ENCODE measurements at regions not wholly inside any gene's neighbourhood (a gene's known extent, or its start where the extent isn't known, plus 50 kb on each side); places are given as distances from the start of the nearest gene placed in this dataset.

- H3K4me2 ChIP-seq = no peak overlapping the region
- H3K79me2 ChIP-seq (ENCODE audit: low read depth) = no peaks in the 10 kb centered on the region
- H3F3A ChIP-seq (ENCODE audit: insufficient read depth, low read depth) = peaks cover 12% of the 10 kb centered on the region
- H3K4me1 ChIP-seq (replicated peaks; ENCODE audit: insufficient read depth) = peaks cover 26% of the 10 kb centered on the region
- H3K27ac ChIP-seq = no peak overlapping the region
- TF ChIP-seq EZH2 (IDR thresholded peaks at IDR 0.05; ENCODE audit: low read depth) (no peak), CTCF (conservative IDR thresholded peaks at IDR 0.05) (no peak)
- CTCF ChIA-PET = interaction anchor here (0.6 kb wide), 1 partner anchor 58 kb away, joined by 4 read pairs; no protein-coding TSS in a partner anchor
- BruUV-seq (replicated peaks) = no TSS peak
- H3K9me3 ChIP-seq (ENCODE audit: insufficient read depth, low read depth) = peaks cover 9% of the 10 kb centered on the region; the same call in 1 of the 2 replicates
- no peaks in the 10 kb centered on the region for H4K20me1 ChIP-seq (ENCODE audit: insufficient read depth)
- H3K4me3 ChIP-seq = no peak overlapping the region
- H2AFZ ChIP-seq = no peak overlapping the region
- H3K27me3 ChIP-seq (ENCODE audit: insufficient read depth, low read depth) = no peaks in the 10 kb centered on the region
- DNase-seq = no peak
- intact Hi-C loops (cut with micrococcal nuclease; ENCODE audit: unreplicated experiment) = loop anchor here (5.0 kb wide), 1 partner anchor 47 kb away; no protein-coding TSS in a partner anchor
- H3K9me2 ChIP-seq (ENCODE audit: insufficient read depth) = no peaks in the 10 kb centered on the region
- H3K36me3 ChIP-seq (ENCODE audit: low read depth) = no peaks in the 10 kb centered on the region
- POLR2A ChIA-PET (ENCODE audit: unreplicated experiment) = no interaction called here
Observed at GRCh38 chr1:221804303-221804702, 62.4 kb upstream of the DUSP10 start.

- Histone ChIP-seq H3K27ac (peak overlapping the region; percentile 47), H4K20me1 (ENCODE audit: insufficient read depth) (no peaks in the 10 kb centered on the region), H3K4me2 (peak overlapping the region; percentile 36; the same call in 1 of the 2 replicates), H3F3A (ENCODE audit: insufficient read depth, low read depth) (peaks cover 11% of the 10 kb centered on the region), H3K4me3 (no peak overlapping the region), H3K36me3 (ENCODE audit: low read depth) (no peaks in the 10 kb centered on the region), H3K79me2 (ENCODE audit: low read depth) (no peaks in the 10 kb centered on the region), H3K4me1 (replicated peaks; ENCODE audit: insufficient read depth) (peaks cover 15% of the 10 kb centered on the region), H3K9me3 (ENCODE audit: insufficient read depth, low read depth) (peaks cover 4% of the 10 kb centered on the region; the same call in 1 of the 2 replicates), H3K27me3 (ENCODE audit: insufficient read depth, low read depth) (no peaks in the 10 kb centered on the region), H3K9me2 (ENCODE audit: insufficient read depth) (no peaks in the 10 kb centered on the region), H2AFZ (no peak overlapping the region)
- intact Hi-C loops (cut with micrococcal nuclease; ENCODE audit: unreplicated experiment) = loop anchor here (5.0 kb wide), 1 partner anchor 45 kb away; no protein-coding TSS in a partner anchor
- no TSS peak for BruUV-seq (replicated peaks)
- ChIA-PET CTCF (interaction anchor here (0.9 to 1.7 kb wide), 3 partner anchors 8 to 654 kb away, joined by 3 to 15 read pairs (median 4); no protein-coding TSS in a partner anchor), POLR2A (ENCODE audit: unreplicated experiment) (interaction anchor here (0.6 to 0.9 kb wide), 3 partner anchors 19 to 60 kb away, joined by 3 to 10 read pairs (median 8); partner anchors contain the start of gene DUSP10)
- no peak for TF ChIP-seq EZH2 (IDR thresholded peaks at IDR 0.05; ENCODE audit: low read depth)
- TF ChIP-seq CTCF (conservative IDR thresholded peaks at IDR 0.05) = no peak
- peak in 1 of 2 experiments; percentile 49 for DNase-seq
Observed at GRCh38 chr1:221801773-221802516, 60.1 kb upstream of the DUSP10 start.

GRCh38 chr1:221801251-221801661 is 59.4 kb upstream of the DUSP10 start:
- Histone ChIP-seq H3F3A (ENCODE audit: insufficient read depth, low read depth) (peaks cover 11% of the 10 kb centered on the region), H4K20me1 (ENCODE audit: insufficient read depth) (no peaks in the 10 kb centered on the region), H3K36me3 (ENCODE audit: low read depth) (no peaks in the 10 kb centered on the region), H3K27ac (peak overlapping the region; percentile 47; the same call in 1 of the 2 replicates), H3K4me1 (replicated peaks; ENCODE audit: insufficient read depth) (peaks cover 15% of the 10 kb centered on the region), H3K79me2 (ENCODE audit: low read depth) (no peaks in the 10 kb centered on the region), H3K27me3 (ENCODE audit: insufficient read depth, low read depth) (no peaks in the 10 kb centered on the region), H3K9me2 (ENCODE audit: insufficient read depth) (no peaks in the 10 kb centered on the region), H3K4me2 (no peak overlapping the region), H2AFZ (no peak overlapping the region), H3K4me3 (no peak overlapping the region), H3K9me3 (ENCODE audit: insufficient read depth, low read depth) (peaks cover 4% of the 10 kb centered on the region; the same call in 1 of the 2 replicates)
- BruUV-seq (replicated peaks) = no TSS peak
- intact Hi-C loops (cut with micrococcal nuclease; ENCODE audit: unreplicated experiment) = loop anchor here (5.0 kb wide), 1 partner anchor 44 kb away; no protein-coding TSS in a partner anchor
- DNase-seq = no peak
- ChIA-PET CTCF (interaction anchor here (1.7 kb wide), 1 partner anchor 9 kb away, joined by 4 read pairs; no protein-coding TSS in a partner anchor), POLR2A (ENCODE audit: unreplicated experiment) (no interaction called here)
- TF ChIP-seq EZH2 (IDR thresholded peaks at IDR 0.05; ENCODE audit: low read depth) (no peak), CTCF (conservative IDR thresholded peaks at IDR 0.05) (no peak)

All from PC-9 (cell line).